GM12878 (cell line): ENCODE measurements at regions not wholly inside any gene's neighbourhood (a gene's known extent, or its start where the extent isn't known, plus 50 kb on each side); places are given as distances from the start of the nearest gene placed in this dataset.

Source experiments
- ATAC-seq: fragments of 200-7000 bp; cut with Tn5 transposase; 3 replicates; pipeline ENCODE4 v1.9.1; 2020; ENCODE audit warnings: mild to moderate bottlenecking, moderate library complexity
- BruUV-seq: library from RNA; stranded (reverse); fragments of 400-500 nt; replicated peaks from 2 replicates; lab custom pipeline; 2021; lab: Mats Ljungman, UMichigan
- CTCF ChIA-PET: fragments of 300-600 bp; sonication (Branson Sonifier 250); formaldehyde crosslinking; extraction: SDS; loops from one replicate; lab custom pipeline; 2021; ENCODE audit warnings: inconsistent platforms; lab: Yijun Ruan, JAX
- POLR2A ChIA-PET: fragments of 350-600 bp; formaldehyde crosslinking; extraction: SDS; loops from one replicate; lab custom pipeline; 2021; ENCODE audit warnings: inconsistent platforms; lab: Charles Lee
- RAD21 ChIA-PET: fragments of 300-600 bp; sonication (Branson Sonifier 250); formaldehyde crosslinking; loops from one replicate; lab custom pipeline; 2023; ENCODE audit warnings: antibody characterized with exemption; ENCODE audit not compliant: unreplicated experiment; lab: Charles Lee
- SMC1A ChIA-PET: fragments of 300-600 bp; sonication (Branson Sonifier 250); formaldehyde crosslinking; loops from one replicate; lab custom pipeline; 2023; ENCODE audit not compliant: unreplicated experiment, uncharacterized antibody; lab: Charles Lee
- DNase-seq: peaks from one replicate; pipeline ENCODE4 v3.0.0-alpha.2; 2011; ENCODE audit warnings: low read depth, low spot score
- FAIRE-seq: peaks from 3 replicates; lab custom pipeline; 2011; peaks lifted over from hg19 to GRCh38; lab: Jason Lieb, UNC
- H2AFZ ChIP-seq: 2 replicates; pipeline ENCODE4 v1.6.0; 2011; ENCODE audit warnings: low read depth, low read length, control low read depth; ENCODE audit not compliant: control insufficient read depth
- H3K27ac ChIP-seq: 2 replicates; pipeline ENCODE4 v1.5.1; 2011; ENCODE audit warnings: control low read depth; ENCODE audit not compliant: control insufficient read depth, insufficient read depth
- H3K27me3 ChIP-seq, 2 experiments: replicated peaks in 1 of 2; 2 replicates each; pipeline versions ENCODE4 v1.6.0 to v1.6.1; 2011; ENCODE audit warnings: low read length in 1 of 2; ENCODE audit not compliant: control insufficient read depth in 2 of 2, insufficient read depth in 2 of 2
- H3K36me3 ChIP-seq, 2 experiments: 2 replicates each; pipeline ENCODE4 v1.5.1; 2011; ENCODE audit warnings: low read length in 1 of 2; ENCODE audit not compliant: control insufficient read depth in 2 of 2, insufficient read depth in 2 of 2
- H3K4me1 ChIP-seq: 2 replicates; pipeline ENCODE4 v1.6.1; 2011; ENCODE audit warnings: mild to moderate bottlenecking, low read length, moderate library complexity, mixed read lengths; ENCODE audit not compliant: control insufficient read depth, insufficient read depth
- H3K4me2 ChIP-seq: 2 replicates; pipeline ENCODE4 v1.6.0; 2011; ENCODE audit warnings: control low read depth; ENCODE audit not compliant: control insufficient read depth, insufficient read depth
- H3K4me3 ChIP-seq: fragments of 200-600 bp; sonication (generic); 2 replicates; pipeline ENCODE4 v1.5.1; 2016
- H3K79me2 ChIP-seq: 2 replicates; pipeline ENCODE4 v1.6.0; 2011; ENCODE audit warnings: low read length; ENCODE audit not compliant: control insufficient read depth, insufficient read depth
- H3K9ac ChIP-seq: 2 replicates; pipeline ENCODE4 v1.8.0; 2011; ENCODE audit warnings: low read length, control low read depth, mixed read lengths; ENCODE audit not compliant: control insufficient read depth, insufficient read depth
- H3K9me3 ChIP-seq: replicated peaks from 3 replicates; pipeline ENCODE4 v1.5.1; 2011; ENCODE audit warnings: mild to moderate bottlenecking, low read length; ENCODE audit not compliant: control insufficient read depth, insufficient read depth
- H4K20me1 ChIP-seq: 2 replicates; pipeline ENCODE4 v1.6.0; 2011; ENCODE audit not compliant: control insufficient read depth, insufficient read depth
- BHLHE40 ChIP-seq, 2 experiments: fragments of 450-650 bp in 1 of 2; IDR thresholded peaks; 2 replicates each; pipeline ENCODE4 v1.6.1; 2011 to 2017; ENCODE audit warnings: low read depth in 2 of 2, borderline replicate concordance in 1 of 2, improper control_type of control experiment in 1 of 2, low read length in 1 of 2, mild to moderate bottlenecking in 1 of 2
- CUX1 ChIP-seq: IDR thresholded peaks from 2 replicates; pipeline ENCODE4 v1.6.1; 2012; ENCODE audit warnings: improper control_type of control experiment, low read depth, low read length; ENCODE audit not compliant: insufficient replicate concordance
- FOS ChIP-seq: IDR thresholded peaks from 3 replicates; pipeline ENCODE4 v1.6.1; 2011; ENCODE audit warnings: borderline replicate concordance; ENCODE audit not compliant: insufficient read length; ENCODE audit errors: extremely low read depth
- HDAC2 ChIP-seq: fragments of 200-600 bp; sonication (generic); IDR thresholded peaks from 2 replicates; pipeline ENCODE4 v1.6.1; 2017
- PAX8 ChIP-seq: fragments of 450-650 bp; IDR thresholded peaks from 2 replicates; pipeline ENCODE4 v1.6.1; 2017; ENCODE audit warnings: mild to moderate bottlenecking, moderate library complexity
- WGBS: methylation state at CpG from one replicate; pipeline ENCODE4 v1.1.6; 2016; ENCODE audit warnings: low lambda C conversion rate; ENCODE audit not compliant: insufficient replicate concordance, insufficient coverage; ENCODE audit errors: missing lambda C conversion rate; 5-methylcytosine and 5-hydroxymethylcytosine counted together
- in situ Hi-C: fragments of 300-500 bp; cut with MboI; formaldehyde crosslinking; loops from 9 replicates; pipeline ENCODE4 v1.14.3; 2018; ENCODE audit warnings: mixed read lengths
- intact Hi-C: fragments of 100-400 bp; cut with micrococcal nuclease; formaldehyde crosslinking; loops from one replicate; pipeline ENCODE4 v1.14.2; 2022; ENCODE audit not compliant: unreplicated experiment

- no peak for FAIRE-seq
Measured at GRCh38 chr4:124514588-124514987, 197.9 kb downstream of the ANKRD50 start.

More at GRCh38 chr4:124514588-124514987, 197.9 kb downstream of the ANKRD50 start:
- no peaks in the 10 kb centered on the region for H3K79me2 ChIP-seq
- BruUV-seq: no TSS peak
- no peaks in the 10 kb centered on the region; a peak in 1 of 4 replicates for H3K27me3 ChIP-seq
- H3K36me3 ChIP-seq: no peaks in the 10 kb centered on the region
- no peaks in the 10 kb centered on the region for H3K9me3 ChIP-seq
- ChIA-PET SMC1A (no interaction called here), CTCF (interaction anchor here (1.0 to 1.4 kb wide), 2 partner anchors 9 to 10 kb away, joined by 3 read pairs; no protein-coding TSS in a partner anchor), POLR2A (no interaction called here), RAD21 (no interaction called here)
- no peak overlapping the region for H2AFZ ChIP-seq
- no peak for TF ChIP-seq BHLHE40 (IDR thresholded peaks at IDR 0.05; ENCODE audit: borderline replicate concordance in 1 of 2, low read depth in 2 of 2, low read length in 1 of 2)
- TF ChIP-seq HDAC2: no peak
- TF ChIP-seq PAX8: no peak
- TF ChIP-seq CUX1: no peak
- no peak for TF ChIP-seq FOS
- in situ Hi-C loops: no loop called here
- intact Hi-C loops: no loop called here
- 0% methylated on average over 2 of the region's 2 CpGs for WGBS
- no peak overlapping the region for H3K4me2 ChIP-seq
- no peak overlapping the region for H3K27ac ChIP-seq
- no peaks in the 10 kb centered on the region for H4K20me1 ChIP-seq
- DNase-seq (no peak), ATAC-seq (no peak)
- no peak overlapping the region for H3K4me3 ChIP-seq
- no peaks in the 10 kb centered on the region for H3K4me1 ChIP-seq
- no peak overlapping the region for H3K9ac ChIP-seq
